OCI-LY1 (cell line): ENCODE measurements at regions not wholly inside any gene's neighbourhood (a gene's known extent, or its start where the extent isn't known, plus 50 kb on each side); places are given as distances from the start of the nearest gene placed in this dataset.

Source experiments
- CTCF ChIP-seq: fragments of 200-600 bp; sonication (generic), shearing (Covaris generic); IDR thresholded peaks from 2 replicates; pipeline ENCODE4 v1.5.1; 2017; ENCODE audit warnings: mild to moderate bottlenecking, antibody characterized with exemption, low read length, moderate library complexity, mixed read lengths
- EZH2 ChIP-seq: fragments of 200-600 bp; sonication (generic), shearing (Covaris generic); IDR thresholded peaks from 2 replicates; pipeline ENCODE4 v1.8.0; 2017; ENCODE audit warnings: borderline replicate concordance, mixed run types, mild to moderate bottlenecking, antibody characterized with exemption, low read length, moderate library complexity, mixed read lengths

GRCh38 chr2:41933585-41934320, 114.1 kb upstream of the PKDCC start:
- TF ChIP-seq CTCF (no peak), EZH2 (no peak)
